ENCODE measurements at regions not wholly inside any gene's neighbourhood (a gene's known extent, or its start where the extent isn't known, plus 50 kb on each side); places are given as distances from the start of the nearest gene placed in this dataset.

GRCh38 chr1:194548071-194548470 is 1361.7 kb upstream of the B3GALT2 start:
- H3K4me1 Mint-ChIP-seq, result no peaks in the 10 kb centered on the region
- POLR2A ChIA-PET, result no interaction called here
- no peak for DNase-seq
- no peaks in the 10 kb centered on the region for H3K27me3 Mint-ChIP-seq
- no peak overlapping the region for H3K27ac Mint-ChIP-seq
- H3K9me3 Mint-ChIP-seq, result no peaks in the 10 kb centered on the region
- no peaks in the 10 kb centered on the region for H3K36me3 Mint-ChIP-seq (ENCODE audit: low read depth)
- H3K4me3 Mint-ChIP-seq, result no peak overlapping the region
- CTCF ChIA-PET, result no interaction called here

GRCh38 chr1:194544012-194544411 is 1357.6 kb upstream of the B3GALT2 start:
- CTCF ChIA-PET, result no interaction called here
- no peaks in the 10 kb centered on the region for H3K36me3 Mint-ChIP-seq (ENCODE audit: low read depth)
- H3K27ac Mint-ChIP-seq, result no peak overlapping the region
- no peaks in the 10 kb centered on the region for H3K4me1 Mint-ChIP-seq
- no peak overlapping the region for H3K4me3 Mint-ChIP-seq
- DNase-seq, result no peak
- H3K27me3 Mint-ChIP-seq, result no peaks in the 10 kb centered on the region
- POLR2A ChIA-PET, result no interaction called here
- H3K9me3 Mint-ChIP-seq, result no peaks in the 10 kb centered on the region

- no peak for DNase-seq
- ChIA-PET POLR2A (no interaction called here), CTCF (no interaction called here)
- Mint-ChIP-seq H3K4me1 (no peaks in the 10 kb centered on the region), H3K4me3 (no peak overlapping the region), H3K36me3 (ENCODE audit: low read depth) (no peaks in the 10 kb centered on the region), H3K27me3 (no peaks in the 10 kb centered on the region), H3K9me3 (no peaks in the 10 kb centered on the region), H3K27ac (no peak overlapping the region)
Measured at GRCh38 chr1:194538453-194538852, 1352.0 kb upstream of the B3GALT2 start.

DNA sequence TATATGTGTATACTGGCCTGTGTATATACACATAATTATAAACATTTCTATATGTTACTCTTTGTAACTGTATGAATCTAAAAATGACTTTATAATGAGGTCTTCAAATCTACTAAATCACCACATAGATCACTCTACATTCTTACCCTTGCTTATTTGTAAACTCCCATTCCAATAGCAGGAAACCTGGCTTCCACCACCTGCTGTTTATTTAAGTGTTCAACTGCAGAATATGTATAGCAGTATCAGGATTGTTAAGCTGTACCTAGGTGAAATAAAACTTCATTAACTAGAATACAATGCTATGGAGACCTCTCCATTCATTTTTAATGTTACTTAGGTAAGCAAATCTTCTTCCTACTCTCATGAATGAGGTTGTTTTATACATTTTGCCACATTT is 1351.1 kb upstream of the B3GALT2 start:
- no peaks in the 10 kb centered on the region for H3K36me3 Mint-ChIP-seq (ENCODE audit: low read depth)
- ChIA-PET CTCF (no interaction called here), POLR2A (no interaction called here)
- H3K4me3 Mint-ChIP-seq, result no peak overlapping the region
- no peaks in the 10 kb centered on the region for H3K9me3 Mint-ChIP-seq
- no peak for DNase-seq
- no peak overlapping the region for H3K27ac Mint-ChIP-seq
- H3K27me3 Mint-ChIP-seq, result no peaks in the 10 kb centered on the region
- H3K4me1 Mint-ChIP-seq, result no peaks in the 10 kb centered on the region

DNA sequence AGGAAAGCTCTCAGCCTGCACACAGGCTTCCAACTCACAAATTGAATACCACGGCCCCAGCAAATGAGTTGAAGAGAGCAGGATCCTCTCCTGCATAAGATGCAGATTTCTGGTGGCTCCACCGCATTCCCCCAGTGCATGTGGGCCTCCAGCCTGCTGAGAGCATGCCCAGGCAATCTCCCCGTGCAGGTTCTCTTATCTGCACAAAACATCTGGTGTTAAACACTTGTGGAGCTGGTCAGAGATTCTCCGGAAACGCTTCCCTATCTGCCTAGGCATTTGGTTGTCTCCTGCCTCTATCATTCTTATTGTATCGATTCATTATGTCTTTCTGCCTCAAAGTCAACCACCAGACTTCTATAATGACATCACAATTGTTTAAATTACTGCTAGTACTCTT is 1349.0 kb upstream of the B3GALT2 start:
- Mint-ChIP-seq H3K4me1 (no peaks in the 10 kb centered on the region), H3K9me3 (no peaks in the 10 kb centered on the region), H3K27ac (no peak overlapping the region), H3K36me3 (ENCODE audit: low read depth) (no peaks in the 10 kb centered on the region), H3K4me3 (no peak overlapping the region), H3K27me3 (no peaks in the 10 kb centered on the region)
- ChIA-PET CTCF (no interaction called here), POLR2A (no interaction called here)
- no peak for DNase-seq

DNA sequence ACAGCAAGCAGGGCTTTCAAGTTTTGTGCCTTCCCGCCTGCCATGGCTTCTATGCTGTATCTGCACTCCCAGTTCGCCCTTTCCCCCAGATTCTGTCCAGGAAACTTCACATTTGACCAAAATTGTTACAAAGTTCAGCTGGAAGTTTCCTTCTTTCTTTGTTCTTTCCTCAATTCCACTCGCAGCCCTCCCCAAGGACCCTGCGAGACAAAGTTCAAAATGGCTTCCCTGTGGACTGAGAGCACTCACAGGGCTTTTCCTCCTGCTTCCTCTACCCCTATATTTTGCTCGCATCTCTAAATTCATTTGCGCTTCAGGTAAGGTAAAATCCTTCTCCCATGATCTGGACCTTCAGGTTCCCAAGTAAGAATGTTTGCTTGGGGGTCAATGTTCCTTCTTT is 1348.4 kb upstream of the B3GALT2 start:
- Mint-ChIP-seq H3K9me3 (no peaks in the 10 kb centered on the region), H3K27ac (no peak overlapping the region), H3K4me1 (no peaks in the 10 kb centered on the region), H3K4me3 (no peak overlapping the region), H3K36me3 (ENCODE audit: low read depth) (no peaks in the 10 kb centered on the region), H3K27me3 (no peaks in the 10 kb centered on the region)
- DNase-seq, result no peak
- POLR2A ChIA-PET, result no interaction called here
- CTCF ChIA-PET, result no interaction called here

GRCh38 chr1:194533641-194534040 is 1347.2 kb upstream of the B3GALT2 start:
- DNase-seq, result no peak
- ChIA-PET CTCF (no interaction called here), POLR2A (no interaction called here)
- no peaks in the 10 kb centered on the region for H3K27me3 Mint-ChIP-seq
- H3K4me1 Mint-ChIP-seq, result no peaks in the 10 kb centered on the region
- H3K27ac Mint-ChIP-seq, result no peak overlapping the region
- no peaks in the 10 kb centered on the region for H3K9me3 Mint-ChIP-seq
- H3K36me3 Mint-ChIP-seq (ENCODE audit: low read depth), result no peaks in the 10 kb centered on the region
- H3K4me3 Mint-ChIP-seq, result no peak overlapping the region

DNA sequence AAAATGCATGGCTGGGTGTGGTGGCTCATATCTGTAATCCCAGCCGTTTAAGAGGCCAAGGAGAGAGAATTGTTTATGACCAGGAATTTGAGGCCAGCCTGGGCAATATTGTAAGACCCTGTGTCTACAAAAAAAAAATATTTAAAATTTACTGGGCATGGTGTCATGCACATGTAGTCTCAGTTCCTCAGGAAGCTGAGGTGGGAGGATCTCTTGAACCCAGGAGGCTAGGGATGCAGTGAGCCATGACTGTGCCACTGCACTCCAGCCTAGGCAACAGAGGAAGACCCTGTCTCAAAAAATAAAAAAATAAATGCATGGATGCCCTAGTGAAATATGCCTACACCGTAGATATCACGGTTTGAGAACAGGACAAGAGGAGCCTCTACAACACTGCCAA is 1331.2 kb upstream of the B3GALT2 start:
- H3K27ac Mint-ChIP-seq, result no peak overlapping the region

GRCh38 chr1:194515916-194516315 is 1329.5 kb upstream of the B3GALT2 start:
- H3K36me3 Mint-ChIP-seq (ENCODE audit: low read depth), result no peaks in the 10 kb centered on the region
- H3K4me1 Mint-ChIP-seq, result no peaks in the 10 kb centered on the region

More for the DNA sequence above, 1331.2 kb upstream of the B3GALT2 start:
- ChIA-PET POLR2A (no interaction called here), CTCF (no interaction called here)
- Mint-ChIP-seq H3K9me3 (no peaks in the 10 kb centered on the region), H3K4me3 (no peak overlapping the region), H3K36me3 (ENCODE audit: low read depth) (no peaks in the 10 kb centered on the region), H3K27me3 (no peaks in the 10 kb centered on the region), H3K4me1 (no peaks in the 10 kb centered on the region)
- no peak for DNase-seq

GRCh38 chr1:194512957-194513356 is 1326.5 kb upstream of the B3GALT2 start:
- Mint-ChIP-seq H3K27me3 (no peaks in the 10 kb centered on the region), H3K9me3 (no peaks in the 10 kb centered on the region), H3K4me1 (no peaks in the 10 kb centered on the region), H3K36me3 (ENCODE audit: low read depth) (no peaks in the 10 kb centered on the region), H3K4me3 (no peak overlapping the region), H3K27ac (no peak overlapping the region)
- CTCF ChIA-PET, result no interaction called here
- POLR2A ChIA-PET, result no interaction called here
- no peak for DNase-seq

More at GRCh38 chr1:194515916-194516315, 1329.5 kb upstream of the B3GALT2 start:
- Mint-ChIP-seq H3K4me3 (no peak overlapping the region), H3K27me3 (no peaks in the 10 kb centered on the region), H3K9me3 (no peaks in the 10 kb centered on the region), H3K27ac (no peak overlapping the region)
- ChIA-PET CTCF (no interaction called here), POLR2A (no interaction called here)
- no peak for DNase-seq

- H3K9me3 Mint-ChIP-seq, result no peaks in the 10 kb centered on the region
- no peaks in the 10 kb centered on the region for H3K36me3 Mint-ChIP-seq (ENCODE audit: low read depth)
- CTCF ChIA-PET, result no interaction called here
- no peak overlapping the region for H3K27ac Mint-ChIP-seq
- DNase-seq, result no peak
- POLR2A ChIA-PET, result no interaction called here
- H3K4me1 Mint-ChIP-seq, result no peaks in the 10 kb centered on the region
- no peak overlapping the region for H3K4me3 Mint-ChIP-seq
- no peaks in the 10 kb centered on the region for H3K27me3 Mint-ChIP-seq
Measured at GRCh38 chr1:194512345-194512744, 1325.9 kb upstream of the B3GALT2 start.

GRCh38 chr1:194503209-194503608 is 1316.8 kb upstream of the B3GALT2 start:
- Mint-ChIP-seq H3K27ac (no peak overlapping the region), H3K9me3 (no peaks in the 10 kb centered on the region), H3K36me3 (ENCODE audit: low read depth) (no peaks in the 10 kb centered on the region), H3K27me3 (no peaks in the 10 kb centered on the region), H3K4me1 (no peaks in the 10 kb centered on the region), H3K4me3 (no peak overlapping the region)
- DNase-seq, result no peak
- ChIA-PET POLR2A (no interaction called here), CTCF (no interaction called here)

DNA sequence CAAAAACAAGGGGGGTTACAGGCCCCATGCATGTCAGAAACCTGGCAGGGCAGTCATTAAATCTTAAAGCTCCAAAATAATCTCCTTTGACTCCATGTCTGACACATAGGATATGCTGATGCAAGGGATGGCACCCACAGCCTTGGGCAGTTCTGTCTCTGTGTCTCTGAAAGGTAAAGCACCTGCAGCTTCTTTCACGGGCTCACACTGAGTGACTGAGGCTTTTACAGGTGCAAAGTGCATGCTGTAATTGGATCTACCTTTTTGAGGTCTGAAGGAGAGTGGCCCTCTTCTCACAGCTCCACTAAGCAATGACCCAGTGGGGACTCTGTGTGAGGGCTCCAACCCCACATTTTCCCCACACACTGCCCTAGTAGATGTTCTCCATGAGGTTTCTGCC is 1309.0 kb upstream of the B3GALT2 start:
- no peaks in the 10 kb centered on the region for H3K36me3 Mint-ChIP-seq (ENCODE audit: low read depth)
- no peaks in the 10 kb centered on the region for H3K27me3 Mint-ChIP-seq
- CTCF ChIA-PET, result no interaction called here
- no peak overlapping the region for H3K4me3 Mint-ChIP-seq
- H3K4me1 Mint-ChIP-seq, result no peaks in the 10 kb centered on the region
- POLR2A ChIA-PET, result no interaction called here
- DNase-seq, result no peak
- no peak overlapping the region for H3K27ac Mint-ChIP-seq
- H3K9me3 Mint-ChIP-seq, result no peaks in the 10 kb centered on the region

DNA sequence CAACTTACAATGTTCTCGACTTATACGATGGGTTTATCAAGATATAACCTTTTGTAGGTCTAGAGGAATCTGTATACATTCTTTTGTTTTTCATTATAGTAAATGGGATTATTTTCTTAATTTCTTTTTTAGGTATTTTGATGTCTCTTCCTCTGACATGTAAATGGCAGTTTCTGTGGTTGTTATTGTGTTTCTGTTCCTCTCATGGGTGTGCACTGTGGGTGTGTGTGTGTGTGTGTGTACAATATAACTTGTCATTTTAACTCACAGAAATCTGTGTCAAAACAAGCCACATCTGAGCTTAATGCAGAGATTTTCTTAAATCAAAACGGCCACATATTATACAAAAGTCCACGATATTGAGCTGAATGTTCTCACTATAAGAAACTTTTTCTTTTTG is 1300.8 kb upstream of the B3GALT2 start:
- Mint-ChIP-seq H3K4me1 (no peaks in the 10 kb centered on the region), H3K27ac (no peak overlapping the region), H3K4me3 (no peak overlapping the region), H3K27me3 (no peaks in the 10 kb centered on the region), H3K36me3 (ENCODE audit: low read depth) (no peaks in the 10 kb centered on the region), H3K9me3 (no peaks in the 10 kb centered on the region)
- CTCF ChIA-PET, result no interaction called here
- POLR2A ChIA-PET, result no interaction called here
- no peak for DNase-seq

DNA sequence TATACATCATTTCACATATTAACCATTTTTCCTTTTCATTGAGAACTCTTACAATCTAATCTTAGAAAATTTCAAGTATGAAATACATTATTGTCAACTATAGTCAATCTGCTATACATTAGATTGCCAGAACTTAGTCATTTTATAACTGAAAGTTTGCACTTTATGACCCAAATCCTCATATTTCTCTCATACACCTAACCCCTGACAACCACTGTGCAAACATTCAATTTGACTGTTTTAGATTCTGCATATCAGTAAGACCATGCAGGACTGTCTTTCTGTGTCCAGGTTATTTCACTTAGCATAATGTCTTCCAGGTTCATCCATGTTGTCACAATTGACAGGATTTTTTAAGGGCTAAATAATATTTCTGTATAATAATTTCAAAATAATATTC is 1299.0 kb upstream of the B3GALT2 start:
- CTCF ChIA-PET, result no interaction called here
- H3K36me3 Mint-ChIP-seq (ENCODE audit: low read depth), result no peaks in the 10 kb centered on the region
- no peaks in the 10 kb centered on the region for H3K9me3 Mint-ChIP-seq
- DNase-seq, result no peak
- H3K4me1 Mint-ChIP-seq, result no peaks in the 10 kb centered on the region
- no peak overlapping the region for H3K4me3 Mint-ChIP-seq
- no peak overlapping the region for H3K27ac Mint-ChIP-seq
- POLR2A ChIA-PET, result no interaction called here
- no peaks in the 10 kb centered on the region for H3K27me3 Mint-ChIP-seq
